HepG2 (cell line): ENCODE measurements at regions not wholly inside any gene's neighbourhood (a gene's known extent, or its start where the extent isn't known, plus 50 kb on each side); places are given as distances from the start of the nearest gene placed in this dataset.

Source experiments
- AGO2 ChIP-seq: fragments of 200-400 bp; formaldehyde crosslinking; optimal IDR thresholded peaks from 2 replicates; pipeline ENCODE3; 2017; ENCODE audit warnings: mild to moderate bottlenecking, low read depth, low read length, moderate library complexity
- ARNT ChIP-seq: fragments of 450-650 bp; IDR thresholded peaks from 2 replicates; pipeline ENCODE4 v1.6.1; 2017
- FLYWCH1 ChIP-seq: sonication (generic); formaldehyde crosslinking; IDR thresholded peaks from 2 replicates; pipeline ENCODE4 v1.8.1; 2023; ENCODE audit warnings: mild to moderate bottlenecking, missing genetic modification reagents
- MAZ ChIP-seq, 2 experiments: sonication (generic) in 1 of 2; formaldehyde crosslinking in 1 of 2; IDR thresholded peaks; 2 replicates each; pipeline versions ENCODE4 v1.5.0 to v1.6.1; 2012 to 2020; ENCODE audit warnings: low read depth in 2 of 2, mild to moderate bottlenecking in 2 of 2, borderline replicate concordance in 1 of 2, improper control_type of control experiment in 1 of 2, low read length in 1 of 2, missing genetic modification reagents in 1 of 2, moderate library complexity in 1 of 2
- RAD21 ChIP-seq: fragments of 450-650 bp; formaldehyde crosslinking; IDR thresholded peaks from 2 replicates; pipeline ENCODE4 v1.5.0; 2020; ENCODE audit warnings: mild to moderate bottlenecking
- SKI ChIP-seq: fragments of 450-650 bp; IDR thresholded peaks from one replicate; pipeline ENCODE4 v1.6.1; 2018; ENCODE audit warnings: mild to moderate bottlenecking; ENCODE audit not compliant: partially characterized antibody
- UBTF ChIP-seq: sonication (generic); formaldehyde crosslinking; IDR thresholded peaks from 2 replicates; pipeline ENCODE4 v1.4.0; 2020; ENCODE audit warnings: mild to moderate bottlenecking, missing genetic modification reagents
- XRCC5 ChIP-seq: fragments of 200-400 bp; formaldehyde crosslinking; optimal IDR thresholded peaks from 2 replicates; pipeline ENCODE3; 2017; ENCODE audit warnings: mild to moderate bottlenecking, low read length
- ZBED4 ChIP-seq: sonication (generic); formaldehyde crosslinking; IDR thresholded peaks from 2 replicates; pipeline ENCODE4 v1.4.0; 2020; ENCODE audit warnings: missing genetic modification reagents, borderline replicate concordance
- ZBTB14 ChIP-seq: sonication (generic); formaldehyde crosslinking; IDR thresholded peaks from 2 replicates; pipeline ENCODE4 v1.4.0; 2020; ENCODE audit warnings: missing genetic modification reagents
- ZFY ChIP-seq: sonication (generic); formaldehyde crosslinking; IDR thresholded peaks from 2 replicates; pipeline ENCODE4 v1.4.0; 2020; ENCODE audit warnings: missing genetic modification reagents
- ZNF687 ChIP-seq: sonication (generic); formaldehyde crosslinking; IDR thresholded peaks from 2 replicates; pipeline ENCODE4 v1.5.1; 2020; ENCODE audit warnings: mild to moderate bottlenecking, missing genetic modification reagents, moderate library complexity
- ZNF773 ChIP-seq: sonication (generic); formaldehyde crosslinking; IDR thresholded peaks from 2 replicates; pipeline ENCODE4 v1.4.0; 2020; ENCODE audit warnings: missing genetic modification reagents, borderline replicate concordance
- ZNF775 ChIP-seq: sonication (generic); formaldehyde crosslinking; IDR thresholded peaks from 2 replicates; pipeline ENCODE4 v1.4.0; 2020; ENCODE audit warnings: missing genetic modification reagents, mild to moderate bottlenecking, moderate library complexity, borderline replicate concordance

GRCh38 chr12:77324763-77325468, 259.5 kb upstream of the E2F7 start (continued):
- peak; percentile 90; the same call in 1 of the 2 replicates for TF ChIP-seq UBTF (CRISPR knock-in tag)
- TF ChIP-seq RAD21, result peak; percentile 50
- TF ChIP-seq ZNF775 (CRISPR knock-in tag), result no peak
- TF ChIP-seq FLYWCH1 (CRISPR knock-in tag), result no peak
- TF ChIP-seq ZFY (CRISPR knock-in tag), result peak; percentile 41
- TF ChIP-seq ZBED4 (CRISPR knock-in tag), result peak; percentile 60; the same call in 1 of the 2 replicates
- TF ChIP-seq ZNF773 (CRISPR knock-in tag), result no peak
- no peak for TF ChIP-seq ARNT
- TF ChIP-seq AGO2, result no peak
- TF ChIP-seq XRCC5, result peak; percentile 86
- no peak for TF ChIP-seq MAZ (IDR thresholded peaks at IDR 0.05; ENCODE audit: borderline replicate concordance, low read depth, low read length)
- 0 out of 2 replicates have a peak, but pooled peaks have one; percentile 38 for TF ChIP-seq MAZ (CRISPR knock-in tag; IDR thresholded peaks at IDR 0.05; ENCODE audit: low read depth)
- TF ChIP-seq SKI, result peak; percentile 26
- TF ChIP-seq ZBTB14 (CRISPR knock-in tag), result peak; percentile 91
- peak; percentile 38 for TF ChIP-seq ZNF687
